ENCODE measurements at regions not wholly inside any gene's neighbourhood (a gene's known extent, or its start where the extent isn't known, plus 50 kb on each side); places are given as distances from the start of the nearest gene placed in this dataset.

- Histone ChIP-seq H3K27ac (no peak overlapping the region), H3K27me3 (no peaks in the 10 kb centered on the region), H3K4me3 (no peak overlapping the region), H3K4me1 (replicated peaks in 1 of 2) (no peaks in the 10 kb centered on the region), H3K36me3 (replicated peaks in 1 of 2) (no peaks in the 10 kb centered on the region), H3K9me3 (replicated peaks in 1 of 3) (peaks cover 0 to 4% (median 0%) of the 10 kb centered on the region in 3 donors)
- 45 to 62% (median 53%) methylated on average over 6 of the region's 6 CpGs for WGBS, 4 donors
- DNase-seq, result no peak
- no peak for TF ChIP-seq CTCF (IDR thresholded peaks at IDR 0.05)
- no peak for TF ChIP-seq POLR2A (IDR thresholded peaks at IDR 0.05)
- intact Hi-C loops (cut with DNase I), result no loop called here
These were observed 139.2 kb upstream of the EOMES start for GRCh38 chr3:27861046-27862036.

- Histone ChIP-seq H3K4me3 (no peak overlapping the region), H3K4me1 (replicated peaks in 1 of 2) (no peaks in the 10 kb centered on the region), H3K27me3 (no peaks in the 10 kb centered on the region), H3K36me3 (replicated peaks in 1 of 2) (no peaks in the 10 kb centered on the region), H3K27ac (no peak overlapping the region), H3K9me3 (replicated peaks in 1 of 3) (peaks cover 0 to 21% (median 9%) of the 10 kb centered on the region in 3 donors)
- TF ChIP-seq CTCF (IDR thresholded peaks at IDR 0.05) (no peak), POLR2A (IDR thresholded peaks at IDR 0.05) (no peak)
- no peak for DNase-seq
- intact Hi-C loops (cut with DNase I), result no loop called here
These were observed 143.6 kb upstream of the EOMES start for GRCh38 chr3:27865731-27866130.

GRCh38 chr3:27869152-27869551 lies 147.0 kb upstream of the EOMES start:
- intact Hi-C loops (cut with DNase I), result no loop called here
- TF ChIP-seq POLR2A (IDR thresholded peaks at IDR 0.05), result no peak
- no peak for TF ChIP-seq CTCF (IDR thresholded peaks at IDR 0.05)

GRCh38 chr3:27877061-27878013 lies 155.2 kb upstream of the EOMES start:
- Histone ChIP-seq H3K4me3 (no peak overlapping the region), H3K27ac (no peak overlapping the region), H3K36me3 (replicated peaks in 1 of 2) (no peaks in the 10 kb centered on the region), H3K9me3 (replicated peaks in 1 of 3) (no peaks in the 10 kb centered on the region), H3K27me3 (no peaks in the 10 kb centered on the region), H3K4me1 (replicated peaks in 1 of 2) (peaks cover 4 to 10% of the 10 kb centered on the region in 2 donors)
- 35 to 45% (median 40%) methylated on average over 7 of the region's 7 CpGs for WGBS, 4 donors
- DNase-seq, result peak in 5 of 7 donors; percentile 16 to 48 (median 34)
- intact Hi-C loops (cut with DNase I), result no loop called here
- TF ChIP-seq CTCF (IDR thresholded peaks at IDR 0.05) (no peak), POLR2A (IDR thresholded peaks at IDR 0.05) (no peak)

More at GRCh38 chr3:27869152-27869551, 147.0 kb upstream of the EOMES start:
- no peak for DNase-seq
- H3K36me3 ChIP-seq (replicated peaks in 1 of 2), result no peaks in the 10 kb centered on the region
- no peak overlapping the region for H3K4me3 ChIP-seq
- no peaks in the 10 kb centered on the region for H3K4me1 ChIP-seq (replicated peaks in 1 of 2)
- no peaks in the 10 kb centered on the region for H3K27me3 ChIP-seq
- H3K9me3 ChIP-seq (replicated peaks in 1 of 3), result peaks cover 0 to 21% (median 9%) of the 10 kb centered on the region in 3 donors
- no peak overlapping the region for H3K27ac ChIP-seq

All from adrenal gland (tissue), 9 donors.